Inflammatory macrophage (primary cell): ENCODE measurements at regions not wholly inside any gene's neighbourhood (a gene's known extent, or its start where the extent isn't known, plus 50 kb on each side); places are given as distances from the start of the nearest gene placed in this dataset.

Experiments used
- DNase-seq, 2 donors: peaks; one replicate each; pipeline ENCODE4 v3.0.0-alpha.2; 2020 to 2022

GRCh38 chr4:187268940-187269339 lies 545.3 kb upstream of the FAT1 start:
- DNase-seq = no peak

- no peak for DNase-seq
Measured at GRCh38 chr4:187270154-187270553, 546.5 kb upstream of the FAT1 start.

GRCh38 chr4:187271848-187272247 lies 548.2 kb upstream of the FAT1 start:
- no peak for DNase-seq

- DNase-seq = no peak
Measured at GRCh38 chr4:187274153-187274552, 550.5 kb upstream of the FAT1 start.

GRCh38 chr4:187276736-187277408 lies 553.2 kb upstream of the FAT1 start:
- DNase-seq = no peak

- DNase-seq = no peak
Measured at GRCh38 chr4:187283201-187283955, 559.7 kb upstream of the FAT1 start.

GRCh38 chr4:187286525-187286924 lies 562.9 kb upstream of the FAT1 start:
- DNase-seq = no peak

GRCh38 chr4:187289371-187289770 lies 565.7 kb upstream of the FAT1 start:
- DNase-seq = no peak

- no peak for DNase-seq
Measured at GRCh38 chr4:187294861-187295260, 571.2 kb upstream of the FAT1 start.

GRCh38 chr4:187301923-187302322 lies 578.3 kb upstream of the FAT1 start:
- no peak for DNase-seq

GRCh38 chr4:187302457-187303150 lies 578.9 kb upstream of the FAT1 start:
- no peak for DNase-seq

- DNase-seq = no peak
Measured at GRCh38 chr4:187304133-187304532, 580.5 kb upstream of the FAT1 start.

GRCh38 chr4:187307131-187307530 lies 583.5 kb upstream of the FAT1 start:
- DNase-seq = no peak

GRCh38 chr4:187309456-187309855 lies 585.8 kb upstream of the FAT1 start:
- no peak for DNase-seq

GRCh38 chr4:187312299-187312698 lies 588.6 kb upstream of the FAT1 start:
- no peak for DNase-seq

GRCh38 chr4:187317799-187318198 lies 594.1 kb upstream of the FAT1 start:
- no peak for DNase-seq

GRCh38 chr4:187321711-187322110 lies 598.1 kb upstream of the FAT1 start:
- DNase-seq = no peak

- no peak for DNase-seq
Measured at GRCh38 chr4:187332141-187332540, 608.5 kb upstream of the FAT1 start.

GRCh38 chr4:187333151-187333550 lies 609.5 kb upstream of the FAT1 start:
- DNase-seq = no peak

GRCh38 chr4:187335339-187335738 lies 611.7 kb upstream of the FAT1 start:
- no peak for DNase-seq

- DNase-seq = no peak
Measured at GRCh38 chr4:187354740-187355139, 631.1 kb upstream of the FAT1 start.

- no peak for DNase-seq
Measured at GRCh38 chr4:187357045-187357643, 633.5 kb upstream of the FAT1 start.

GRCh38 chr4:187357821-187358220 lies 634.2 kb upstream of the FAT1 start:
- DNase-seq = no peak
